ENCODE measurements at regions not wholly inside any gene's neighbourhood (a gene's known extent, or its start where the extent isn't known, plus 50 kb on each side); places are given as distances from the start of the nearest gene placed in this dataset.

DNA sequence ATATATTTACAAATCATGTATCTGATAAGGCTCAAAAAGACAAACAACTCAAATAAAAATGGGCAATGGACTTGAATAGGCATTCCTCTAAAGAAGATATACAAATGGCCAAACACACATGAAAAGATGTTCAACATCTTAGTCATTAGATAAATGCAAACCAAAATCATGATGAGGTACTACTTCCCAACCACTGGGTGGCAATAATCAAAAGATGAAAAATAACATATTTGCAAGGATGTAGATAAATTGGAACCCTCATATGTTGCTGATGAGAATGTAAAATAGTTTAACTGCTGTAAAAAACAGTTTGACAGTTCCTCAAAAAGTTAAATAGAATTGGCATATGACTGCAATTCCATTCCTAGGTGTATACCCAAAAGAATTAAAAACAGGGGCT, 132.3 kb downstream of the TTC32 start:
- no peak overlapping the region for H3K4me3 ChIP-seq (ENCODE audit: low read depth, low read length)
- no peaks in the 10 kb centered on the region for H3K27me3 ChIP-seq (ENCODE audit: control insufficient read depth, insufficient read depth, low read length)
- ChIA-PET CTCF (no interaction called here), POLR2A (no interaction called here)
- no peaks in the 10 kb centered on the region for H3K9me3 ChIP-seq (ENCODE audit: control insufficient read depth, insufficient read depth, low read length)
- no peak for DNase-seq (ENCODE audit: low read depth, low spot score)
- H3K27ac ChIP-seq (ENCODE audit: low read depth, low read length): no peak overlapping the region
- TF ChIP-seq, protein P1, sequence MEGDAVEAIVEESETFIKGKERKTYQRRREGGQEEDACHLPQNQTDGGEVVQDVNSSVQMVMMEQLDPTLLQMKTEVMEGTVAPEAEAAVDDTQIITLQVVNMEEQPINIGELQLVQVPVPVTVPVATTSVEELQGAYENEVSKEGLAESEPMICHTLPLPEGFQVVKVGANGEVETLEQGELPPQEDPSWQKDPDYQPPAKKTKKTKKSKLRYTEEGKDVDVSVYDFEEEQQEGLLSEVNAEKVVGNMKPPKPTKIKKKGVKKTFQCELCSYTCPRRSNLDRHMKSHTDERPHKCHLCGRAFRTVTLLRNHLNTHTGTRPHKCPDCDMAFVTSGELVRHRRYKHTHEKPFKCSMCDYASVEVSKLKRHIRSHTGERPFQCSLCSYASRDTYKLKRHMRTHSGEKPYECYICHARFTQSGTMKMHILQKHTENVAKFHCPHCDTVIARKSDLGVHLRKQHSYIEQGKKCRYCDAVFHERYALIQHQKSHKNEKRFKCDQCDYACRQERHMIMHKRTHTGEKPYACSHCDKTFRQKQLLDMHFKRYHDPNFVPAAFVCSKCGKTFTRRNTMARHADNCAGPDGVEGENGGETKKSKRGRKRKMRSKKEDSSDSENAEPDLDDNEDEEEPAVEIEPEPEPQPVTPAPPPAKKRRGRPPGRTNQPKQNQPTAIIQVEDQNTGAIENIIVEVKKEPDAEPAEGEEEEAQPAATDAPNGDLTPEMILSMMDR (IDR thresholded peaks at IDR 0.05; ENCODE audit: low read depth, low read length): no peak

DNA sequence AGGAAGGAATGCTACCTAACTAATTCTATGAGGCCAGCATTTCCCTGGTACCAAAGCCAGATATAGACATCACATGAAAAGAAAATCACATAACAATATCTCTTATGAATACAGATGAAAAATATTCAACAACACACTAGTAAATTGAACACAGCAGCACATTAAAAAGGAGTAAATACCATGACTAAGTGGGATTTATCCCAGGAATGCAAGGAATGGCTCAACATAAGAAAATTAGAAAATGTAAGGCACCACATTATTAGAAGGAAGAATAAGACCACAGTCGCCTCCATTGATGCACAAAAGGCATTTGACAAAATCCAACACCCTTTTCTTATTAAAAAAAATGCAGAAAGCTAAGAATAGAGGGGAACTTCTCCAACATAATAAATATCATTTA, 133.9 kb downstream of the TTC32 start:
- Histone ChIP-seq H3K27me3 (ENCODE audit: control insufficient read depth, insufficient read depth, low read length) (no peaks in the 10 kb centered on the region), H3K4me3 (ENCODE audit: low read depth, low read length) (no peak overlapping the region), H3K9me3 (ENCODE audit: control insufficient read depth, insufficient read depth, low read length) (no peaks in the 10 kb centered on the region), H3K27ac (ENCODE audit: low read depth, low read length) (no peak overlapping the region)
- TF ChIP-seq, protein P1 (IDR thresholded peaks at IDR 0.05; ENCODE audit: low read depth, low read length): no peak
- CTCF ChIA-PET: no interaction called here
- no peak for DNase-seq (ENCODE audit: low read depth, low spot score)
- POLR2A ChIA-PET: no interaction called here

GRCh38 chr2:19764998-19765397, 136.8 kb downstream of the TTC32 start:
- Histone ChIP-seq H3K4me3 (ENCODE audit: low read depth, low read length) (no peak overlapping the region), H3K9me3 (ENCODE audit: control insufficient read depth, insufficient read depth, low read length) (no peaks in the 10 kb centered on the region), H3K27ac (ENCODE audit: low read depth, low read length) (no peak overlapping the region), H3K27me3 (ENCODE audit: control insufficient read depth, insufficient read depth, low read length) (no peaks in the 10 kb centered on the region)
- POLR2A ChIA-PET: no interaction called here
- DNase-seq (ENCODE audit: low read depth, low spot score): no peak
- TF ChIP-seq, protein P1 (IDR thresholded peaks at IDR 0.05; ENCODE audit: low read depth, low read length): no peak
- CTCF ChIA-PET: no interaction called here

DNA sequence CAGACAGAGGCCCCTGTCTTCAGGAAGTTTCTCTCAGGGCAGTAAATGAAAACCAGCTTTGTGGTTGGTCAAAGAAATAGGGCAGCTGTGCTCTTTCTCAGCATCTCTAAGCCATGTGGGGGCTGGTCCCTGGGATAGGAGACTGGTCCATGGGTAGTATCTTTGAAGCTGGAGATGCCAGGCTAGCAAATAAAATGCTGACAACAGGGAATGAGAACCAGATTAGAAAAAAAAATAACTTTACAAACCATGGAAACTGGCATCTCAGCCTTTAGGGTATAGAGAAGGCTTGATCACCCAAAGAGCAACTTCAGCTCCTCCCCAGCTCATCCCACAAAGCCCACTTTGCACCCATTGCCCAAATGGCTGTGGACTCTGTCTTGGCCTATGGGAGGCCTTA, 138.1 kb downstream of the TTC32 start:
- no peak for DNase-seq (ENCODE audit: low read depth, low spot score)
- H3K27ac ChIP-seq (ENCODE audit: low read depth, low read length): no peak overlapping the region
- TF ChIP-seq, protein P1 (IDR thresholded peaks at IDR 0.05; ENCODE audit: low read depth, low read length): no peak
- H3K27me3 ChIP-seq (ENCODE audit: control insufficient read depth, insufficient read depth, low read length): no peaks in the 10 kb centered on the region
- no peaks in the 10 kb centered on the region for H3K9me3 ChIP-seq (ENCODE audit: control insufficient read depth, insufficient read depth, low read length)
- ChIA-PET CTCF (no interaction called here), POLR2A (no interaction called here)
- no peak overlapping the region for H3K4me3 ChIP-seq (ENCODE audit: low read depth, low read length)

DNA sequence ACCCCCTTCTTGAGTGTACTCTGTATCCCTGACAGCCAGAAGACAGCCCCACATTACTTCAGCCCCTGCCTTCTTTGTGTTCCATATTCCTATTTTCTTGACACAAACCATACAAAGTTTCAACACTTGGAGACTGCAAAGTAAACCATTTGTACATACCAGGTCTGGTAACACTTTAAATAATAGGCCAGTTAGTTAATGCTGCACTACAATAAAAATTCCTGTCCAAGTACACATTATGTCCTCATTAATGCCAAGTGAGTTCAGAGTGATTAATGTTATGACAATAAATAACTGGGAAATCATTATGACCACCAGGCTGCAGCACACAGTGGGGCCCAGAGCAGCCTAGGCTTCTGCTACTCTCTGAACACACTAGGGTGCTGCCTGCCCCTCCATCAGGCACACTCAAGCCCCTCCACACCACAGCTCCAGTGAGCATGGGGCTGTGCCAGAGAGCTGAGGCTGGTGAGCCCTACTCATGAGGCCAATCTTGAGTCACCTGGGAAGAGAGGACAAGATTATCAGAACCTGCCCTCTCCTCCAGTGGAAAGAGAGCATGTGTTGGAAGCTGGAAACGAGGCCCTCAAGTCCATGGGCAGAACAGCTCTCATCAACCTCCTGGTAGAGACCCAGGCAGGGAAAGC, 138.7 kb downstream of the TTC32 start:
- CTCF ChIA-PET: no interaction called here
- Histone ChIP-seq H3K4me3 (ENCODE audit: low read depth, low read length) (no peak overlapping the region), H3K9me3 (ENCODE audit: control insufficient read depth, insufficient read depth, low read length) (no peaks in the 10 kb centered on the region), H3K27ac (ENCODE audit: low read depth, low read length) (no peak overlapping the region), H3K27me3 (ENCODE audit: control insufficient read depth, insufficient read depth, low read length) (no peaks in the 10 kb centered on the region)
- POLR2A ChIA-PET: no interaction called here
- TF ChIP-seq, protein P1 (IDR thresholded peaks at IDR 0.05; ENCODE audit: low read depth, low read length): no peak
- no peak for DNase-seq (ENCODE audit: low read depth, low spot score)
